GM19372 (cell line): ENCODE measurements at regions not wholly inside any gene's neighbourhood (a gene's known extent, or its start where the extent isn't known, plus 50 kb on each side); places are given as distances from the start of the nearest gene placed in this dataset.

ENCODE experiments used
- ATAC-seq: cut with Tn5 transposase; IDR thresholded peaks from one replicate; pipeline ENCODE4 v1.9.1; 2021; ENCODE audit warnings: mild to moderate bottlenecking, low read depth, moderate library complexity; ENCODE audit not compliant: unreplicated experiment

- peak; percentile 62 for ATAC-seq
Observed at GRCh38 chr5:74576941-74577456, 63.5 kb downstream of the ENC1 start.

- ATAC-seq = no peak
Observed at GRCh38 chr5:74575741-74576538, 64.6 kb downstream of the ENC1 start.

- ATAC-seq = no peak
Observed at GRCh38 chr5:74570250-74570649, 70.3 kb downstream of the ENC1 start.

- no peak for ATAC-seq
Observed at GRCh38 chr5:74567411-74567995, 73.0 kb downstream of the ENC1 start.

- ATAC-seq = no peak
Observed at GRCh38 chr5:74562122-74562521, 78.4 kb downstream of the ENC1 start.

GRCh38 chr5:74560245-74560644 is 80.3 kb downstream of the ENC1 start:
- ATAC-seq = no peak

- no peak for ATAC-seq
Observed at GRCh38 chr5:74556631-74557595, 83.6 kb downstream of the ENC1 start.

- no peak for ATAC-seq
Observed at GRCh38 chr5:74556006-74556405, 84.5 kb downstream of the ENC1 start.

GRCh38 chr5:74552101-74552500 is 88.4 kb downstream of the ENC1 start:
- no peak for ATAC-seq

- ATAC-seq = no peak
Observed at GRCh38 chr5:74550927-74551326, 89.6 kb downstream of the ENC1 start.

- no peak for ATAC-seq
Observed at GRCh38 chr5:74549384-74549783, 91.1 kb downstream of the ENC1 start.

GRCh38 chr5:74546796-74547195 is 93.7 kb downstream of the ENC1 start:
- ATAC-seq = no peak

GRCh38 chr5:74544811-74545210 is 95.7 kb downstream of the ENC1 start:
- no peak for ATAC-seq

GRCh38 chr5:74543162-74543995 is 97.1 kb downstream of the ENC1 start:
- no peak for ATAC-seq

GRCh38 chr5:74542482-74542881 is 98.0 kb downstream of the ENC1 start:
- ATAC-seq = no peak

GRCh38 chr5:74541381-74541781 is 99.1 kb downstream of the ENC1 start:
- ATAC-seq = no peak

- ATAC-seq = no peak
Observed at GRCh38 chr5:74540622-74541021, 99.9 kb downstream of the ENC1 start.

- ATAC-seq = no peak
Observed at GRCh38 chr5:74539986-74540385, 100.5 kb downstream of the ENC1 start.

- ATAC-seq = no peak
Observed at GRCh38 chr5:74538206-74538661, 102.3 kb downstream of the ENC1 start.

GRCh38 chr5:74536658-74537057 is 103.9 kb downstream of the ENC1 start:
- ATAC-seq = no peak
